LHCN-M2 (cell line): ENCODE measurements at regions not wholly inside any gene's neighbourhood (a gene's known extent, or its start where the extent isn't known, plus 50 kb on each side); places are given as distances from the start of the nearest gene placed in this dataset.

Source experiments
- DNase-seq: peaks from one replicate; pipeline ENCODE4 v3.0.0-alpha.2; 2012; ENCODE audit warnings: low read depth

DNA sequence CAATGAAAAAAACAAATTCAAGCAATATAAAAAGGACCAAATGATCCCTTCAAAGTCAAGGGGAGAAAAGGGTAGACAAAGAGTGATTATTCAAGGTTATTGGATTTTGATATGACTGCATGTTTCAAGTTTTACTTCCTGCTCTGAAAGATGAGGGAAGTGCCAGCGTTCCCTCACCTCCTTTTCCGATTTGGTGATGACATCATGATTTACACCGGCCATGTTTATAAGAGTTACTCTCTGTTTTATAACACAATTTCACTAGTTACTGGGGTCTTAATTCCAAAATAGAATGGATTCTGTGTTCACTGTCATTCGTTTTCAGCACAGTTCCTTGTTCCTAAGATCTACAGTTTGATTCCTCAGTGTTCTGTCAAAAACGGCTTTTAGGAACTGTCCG is 60.5 kb upstream of the CPXM2 start:
- DNase-seq, result no peak

DNA sequence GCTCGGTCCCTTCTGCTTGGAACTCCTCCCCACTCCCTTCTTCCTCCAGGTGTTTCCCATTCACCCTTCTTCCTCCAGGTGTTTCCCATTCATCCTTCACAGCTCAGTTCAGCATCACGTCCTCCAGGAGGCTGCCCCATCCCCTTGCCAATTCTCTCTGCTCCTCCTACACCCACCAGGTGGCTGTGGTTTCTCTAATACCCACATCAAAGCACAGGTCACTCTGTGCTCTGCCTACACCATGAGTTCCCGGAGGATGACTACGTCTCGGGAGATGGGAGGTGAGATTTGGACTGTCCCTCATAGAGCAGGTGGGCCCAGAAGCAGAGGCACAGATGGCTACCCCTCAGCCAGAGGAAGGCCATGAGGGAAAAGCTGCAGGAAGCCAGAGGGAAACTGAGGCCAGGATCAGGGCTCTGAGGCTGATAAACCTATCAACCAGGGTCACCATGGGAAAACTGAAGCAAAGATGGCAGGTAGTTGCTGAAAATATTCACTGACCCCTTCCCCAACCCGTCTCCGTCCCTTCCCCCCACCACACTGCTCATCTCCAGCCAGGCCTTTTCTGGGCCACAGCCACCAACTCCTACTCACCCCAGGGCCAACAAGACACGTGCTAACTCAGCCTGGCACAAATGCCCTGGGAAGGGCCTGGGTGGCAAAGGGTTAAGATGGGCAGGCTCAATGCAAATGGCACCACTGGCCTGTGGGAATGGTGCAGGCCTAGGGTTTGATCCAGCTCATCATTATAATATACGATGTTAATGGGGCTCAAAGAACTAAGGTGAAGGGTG is 56.6 kb upstream of the CPXM2 start:
- DNase-seq, result no peak

DNA sequence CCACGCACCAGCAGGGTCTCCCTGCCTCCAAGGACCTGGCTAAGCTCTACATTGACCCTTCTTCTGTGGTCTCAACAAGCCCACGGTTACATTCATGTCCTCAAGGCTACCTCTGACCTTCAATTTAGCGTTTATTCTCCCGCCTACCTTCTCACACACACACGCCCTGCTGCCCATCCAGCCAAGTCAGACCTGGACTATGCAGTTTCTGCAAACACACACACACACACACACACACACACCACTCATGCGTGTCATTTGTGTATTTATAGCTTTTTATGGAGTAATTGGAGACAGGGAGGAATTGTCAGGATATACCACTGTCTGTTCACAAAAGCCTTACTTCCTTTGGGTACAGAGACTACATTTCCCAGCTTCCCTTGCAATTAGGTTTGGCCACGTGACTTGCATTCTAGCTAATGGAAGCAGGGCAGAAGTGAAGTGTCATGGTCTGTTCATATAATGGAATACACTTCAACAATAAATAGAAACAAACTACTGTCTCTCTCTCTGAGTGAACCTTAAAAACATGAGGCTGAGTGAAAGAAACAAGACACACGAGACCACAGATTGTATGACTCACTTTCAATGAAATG is 53.8 kb upstream of the CPXM2 start:
- DNase-seq, result peak; percentile 48

DNA sequence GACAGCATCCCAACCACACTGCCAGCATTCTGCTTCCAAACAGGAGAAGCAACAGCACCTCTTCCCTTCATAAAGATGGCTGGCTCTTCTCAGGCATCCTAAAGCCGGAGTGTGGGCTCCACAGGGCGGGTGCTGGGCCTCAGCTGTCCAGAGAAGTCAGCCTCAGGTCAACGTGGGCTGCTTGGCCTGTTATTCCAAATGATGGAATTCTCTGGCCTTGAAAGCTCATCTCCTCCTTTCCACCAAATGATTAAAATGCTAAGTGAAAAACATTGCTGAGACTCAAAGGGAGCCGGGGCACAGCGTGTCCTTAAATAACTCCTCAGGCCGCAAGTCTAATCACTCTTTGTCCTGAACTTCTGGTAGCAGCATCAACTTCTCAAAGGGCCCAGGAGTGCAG is 53.1 kb upstream of the CPXM2 start:
- no peak for DNase-seq

DNA sequence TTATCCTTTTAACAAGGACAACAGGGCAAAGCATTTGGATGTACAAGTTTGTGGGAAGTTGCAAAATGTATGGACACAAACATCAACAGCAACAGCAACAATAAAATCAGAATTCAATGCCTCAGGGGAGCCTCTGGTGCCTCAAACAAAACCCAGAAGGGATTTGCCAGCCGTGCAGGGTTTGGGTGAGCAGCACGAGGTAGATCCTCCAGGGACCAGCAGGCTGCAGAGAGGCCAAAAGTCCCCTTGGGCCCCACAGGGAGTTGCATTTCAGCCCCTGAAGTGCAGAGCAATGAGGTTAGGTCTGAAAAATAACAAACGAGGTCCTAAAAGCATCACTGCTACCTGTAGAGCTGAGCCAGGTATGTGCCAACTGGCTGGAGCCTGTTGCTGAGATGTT is 51.7 kb upstream of the CPXM2 start:
- DNase-seq, result no peak

DNA sequence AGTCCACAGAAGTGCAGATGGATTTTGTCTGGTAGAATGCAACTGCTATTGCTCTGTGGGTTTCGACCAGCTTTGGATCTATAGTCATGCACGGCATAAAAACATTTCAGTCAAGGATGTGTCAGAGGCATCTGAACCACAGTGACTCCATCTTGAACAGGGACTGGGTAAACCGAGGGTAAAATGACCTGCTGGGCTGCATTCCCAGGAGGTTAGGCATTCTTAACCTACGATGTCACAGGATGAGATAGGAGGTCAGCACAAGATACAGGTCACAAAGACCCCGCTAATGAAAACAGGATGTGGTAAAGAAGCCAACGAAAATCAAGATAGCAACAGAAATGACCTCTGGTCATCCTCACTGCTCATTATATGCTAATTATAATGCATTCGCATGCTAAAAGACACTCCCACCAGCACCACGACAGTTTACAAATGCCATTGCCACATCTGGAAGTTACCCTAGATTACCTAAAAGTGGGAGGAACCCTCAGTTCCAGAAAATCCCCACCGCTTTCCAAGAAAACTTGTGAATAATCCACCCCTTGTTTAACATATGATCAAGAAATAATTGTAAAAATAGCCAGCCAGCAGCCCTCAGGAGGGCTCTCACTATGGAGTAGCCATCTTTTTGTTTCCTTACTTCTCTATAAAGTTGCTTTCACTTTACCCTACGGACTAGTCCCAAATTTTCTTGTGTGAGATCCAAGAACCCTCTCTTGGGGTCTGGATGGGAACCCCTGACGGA is 50.7 kb upstream of the CPXM2 start:
- peak; percentile 3 for DNase-seq
